HG03159 (cell line): ENCODE measurements at regions not wholly inside any gene's neighbourhood (a gene's known extent, or its start where the extent isn't known, plus 50 kb on each side); places are given as distances from the start of the nearest gene placed in this dataset.

Experiments
- ATAC-seq: cut with Tn5 transposase; IDR thresholded peaks from one replicate; pipeline ENCODE4 v1.9.1; 2021; ENCODE audit warnings: mild to moderate bottlenecking, moderate library complexity; ENCODE audit not compliant: unreplicated experiment

DNA sequence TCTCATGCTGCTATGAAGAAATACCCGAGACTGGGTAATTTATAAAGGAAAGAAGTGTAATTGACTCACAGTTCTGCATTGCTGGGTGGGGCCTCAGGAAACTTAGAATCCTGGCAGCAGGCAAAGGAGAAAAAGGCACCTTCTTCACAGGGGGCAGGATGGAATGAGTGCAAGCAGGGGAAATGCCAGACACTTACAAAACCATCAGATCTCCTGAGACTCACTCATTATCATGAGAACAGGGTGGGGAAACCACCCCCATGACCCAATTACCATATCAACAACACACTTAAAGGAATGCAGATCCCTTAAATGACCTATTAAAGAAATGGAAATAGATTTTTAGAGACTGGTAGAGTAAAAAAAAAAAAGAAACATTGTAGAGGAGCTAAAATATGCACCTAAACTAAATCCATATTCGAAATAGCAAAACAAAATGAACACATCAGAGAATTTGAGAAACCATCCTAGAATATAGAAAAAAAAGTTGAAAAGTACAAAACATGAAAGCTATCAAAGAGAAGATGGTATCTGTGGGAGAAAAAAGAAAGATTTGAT, 104.3 kb upstream of the UGT8 start:
- ATAC-seq: no peak

DNA sequence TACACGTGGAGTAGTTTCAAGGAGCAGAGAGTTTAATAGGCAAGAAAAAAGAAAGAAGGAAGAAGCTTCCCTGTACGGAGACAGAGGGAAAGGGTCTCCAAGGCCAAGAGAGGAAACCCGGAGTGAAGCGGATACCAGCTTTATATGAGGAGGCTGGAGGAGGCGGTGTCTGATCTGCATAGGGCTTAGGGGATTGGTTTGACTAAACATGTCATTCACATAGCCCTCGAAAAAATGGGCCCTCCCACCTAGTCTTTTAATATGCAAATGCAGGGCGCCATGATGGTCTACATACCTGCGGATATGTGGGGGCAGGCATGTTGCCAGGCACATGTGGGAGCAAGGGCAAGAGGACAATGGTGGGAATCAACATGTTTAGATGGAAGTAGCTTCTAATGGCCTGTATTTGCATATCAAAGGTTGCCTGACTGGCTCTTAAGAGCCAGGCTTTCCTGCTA, 103.1 kb upstream of the UGT8 start:
- no peak for ATAC-seq

DNA sequence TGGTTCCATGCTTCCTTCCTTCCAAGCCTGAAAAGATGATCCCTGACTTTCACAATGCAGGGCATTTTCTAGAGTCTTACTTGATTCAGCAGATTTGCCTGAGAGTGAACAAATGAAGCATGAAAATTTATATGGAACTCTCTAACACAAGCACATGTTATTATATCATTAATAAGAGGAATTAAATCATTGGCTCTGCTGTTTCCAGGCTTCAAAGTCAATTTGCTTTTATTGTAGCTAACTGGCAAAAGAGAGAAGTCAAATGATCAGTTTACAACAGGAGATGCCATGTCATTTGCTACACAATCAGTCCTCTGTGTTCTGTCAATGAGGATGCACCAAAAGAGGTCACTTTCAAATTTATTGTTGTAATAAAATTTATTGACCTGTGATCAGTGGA, 101.5 kb upstream of the UGT8 start:
- ATAC-seq: no peak

DNA sequence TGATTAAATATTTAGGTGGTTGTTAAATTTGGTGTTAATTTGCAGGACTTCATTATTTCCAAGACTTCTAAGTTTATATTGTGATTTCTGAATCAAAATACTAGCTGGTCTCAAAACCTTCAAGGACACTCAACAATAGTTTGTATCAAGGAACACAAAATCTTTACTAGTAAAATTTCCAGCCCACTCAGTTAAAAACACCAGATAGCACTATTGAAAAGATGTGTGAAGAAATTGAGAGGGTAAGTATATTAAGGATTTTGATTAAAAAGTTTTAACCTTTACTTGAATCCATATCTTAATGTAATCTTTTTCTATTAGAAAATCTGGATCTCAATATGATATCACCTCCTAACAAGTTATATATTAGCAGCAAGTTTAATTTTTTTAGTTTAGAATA, 89.3 kb upstream of the UGT8 start:
- ATAC-seq: no peak

DNA sequence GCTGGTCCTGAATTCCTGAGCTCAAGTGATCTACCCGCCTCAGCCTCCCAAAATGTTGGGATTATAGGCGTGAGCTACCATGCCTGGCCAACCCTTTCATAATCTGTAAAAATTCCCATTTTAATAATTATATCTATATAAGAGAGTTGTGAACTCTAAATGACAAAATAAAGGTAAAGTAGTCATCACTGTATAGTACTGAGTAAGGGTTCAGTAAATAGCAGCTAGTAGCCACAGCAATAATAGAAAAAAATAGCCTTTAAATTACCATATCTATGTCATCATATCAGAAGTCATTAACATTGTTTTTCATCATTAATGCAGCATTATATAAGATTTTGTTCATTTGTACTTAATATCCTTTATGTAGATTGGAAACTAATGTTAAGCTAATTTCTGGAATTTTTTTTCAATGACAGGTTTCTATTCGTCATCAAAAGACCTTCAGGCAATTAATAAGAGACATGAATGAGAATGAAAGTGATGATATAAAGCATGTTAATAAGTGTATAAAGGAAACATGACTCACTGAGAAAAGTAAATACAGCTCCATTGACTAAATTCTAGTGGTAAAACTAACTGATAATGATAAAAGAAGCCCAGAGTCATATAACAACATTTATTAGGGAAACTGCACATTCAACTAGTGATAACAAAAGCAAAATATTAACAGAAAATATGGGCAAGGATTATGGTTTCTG, 85.9 kb upstream of the UGT8 start:
- no peak for ATAC-seq

DNA sequence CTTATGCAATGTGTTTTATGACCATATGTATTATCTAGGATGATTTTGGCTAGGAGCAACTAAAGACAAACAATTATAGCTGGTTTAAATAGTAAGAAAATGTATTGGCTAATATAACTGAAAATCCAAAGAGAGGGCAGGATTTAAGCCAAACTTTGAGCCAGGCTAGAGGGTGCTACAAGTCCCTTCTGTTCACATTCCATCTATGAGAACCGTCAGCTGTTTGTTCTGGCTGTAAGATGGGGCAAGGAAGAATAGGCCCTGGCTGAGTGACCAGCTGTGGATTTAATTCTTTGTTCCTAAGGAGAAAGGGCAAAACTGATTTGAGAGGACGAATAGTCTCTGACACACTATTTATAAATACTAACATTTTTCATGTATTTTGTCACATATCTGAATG, 79.2 kb upstream of the UGT8 start:
- no peak for ATAC-seq

DNA sequence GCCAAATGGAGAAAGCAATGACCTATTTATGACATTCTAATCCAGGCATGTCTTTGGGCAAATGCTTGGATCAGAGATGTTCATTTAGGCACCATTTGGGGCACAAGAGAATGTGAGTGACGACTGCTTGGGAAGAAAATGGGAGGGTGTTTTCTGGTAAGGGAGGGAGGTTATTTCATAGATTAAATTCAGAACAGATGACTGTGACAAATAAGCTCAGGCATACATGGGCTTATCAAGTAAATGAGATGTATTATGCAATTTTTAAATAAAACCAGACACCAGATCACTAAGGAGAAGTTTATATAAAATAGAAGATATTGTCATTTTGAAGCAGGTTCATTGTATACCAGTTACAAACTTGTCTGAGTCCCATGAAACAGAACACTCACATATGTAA, 71.4 kb upstream of the UGT8 start:
- ATAC-seq: no peak

DNA sequence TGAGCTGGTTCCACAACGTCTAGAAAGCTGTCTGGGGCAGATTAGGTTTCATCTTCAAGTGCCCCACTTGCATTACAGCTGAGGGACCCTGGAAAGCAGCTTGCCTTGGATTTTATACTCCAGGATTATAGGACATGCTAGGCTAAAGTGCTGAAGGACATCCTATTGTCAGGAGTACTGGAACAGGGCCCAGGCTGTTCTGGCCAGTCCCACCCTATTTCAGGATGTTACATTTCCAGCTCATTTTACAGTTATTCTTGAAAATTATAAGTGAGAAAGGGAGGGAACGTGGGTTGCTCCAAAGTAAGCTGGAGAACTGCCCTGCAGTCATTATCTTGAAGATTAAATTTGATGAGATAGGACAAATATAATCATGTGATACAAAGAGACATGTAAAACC, 71.0 kb upstream of the UGT8 start:
- ATAC-seq: no peak

DNA sequence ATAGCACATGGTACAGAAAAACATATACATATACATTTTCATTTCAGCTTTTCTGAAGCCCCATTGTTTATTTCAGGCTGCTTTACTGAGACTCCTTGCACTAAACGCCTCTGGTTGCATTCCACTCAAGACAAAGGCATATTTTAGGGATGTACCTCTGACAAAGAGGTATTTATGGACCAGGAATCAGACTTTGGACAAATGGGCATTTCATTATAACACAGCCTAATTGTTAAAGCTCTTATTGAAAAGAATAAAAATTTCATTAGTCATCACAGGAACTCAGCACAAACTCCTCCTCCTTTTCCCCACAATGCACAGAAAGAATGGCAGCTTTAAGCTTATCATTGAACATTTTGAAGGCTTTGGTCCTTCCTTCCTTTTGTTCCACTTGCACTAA, 62.9 kb upstream of the UGT8 start:
- no peak for ATAC-seq

DNA sequence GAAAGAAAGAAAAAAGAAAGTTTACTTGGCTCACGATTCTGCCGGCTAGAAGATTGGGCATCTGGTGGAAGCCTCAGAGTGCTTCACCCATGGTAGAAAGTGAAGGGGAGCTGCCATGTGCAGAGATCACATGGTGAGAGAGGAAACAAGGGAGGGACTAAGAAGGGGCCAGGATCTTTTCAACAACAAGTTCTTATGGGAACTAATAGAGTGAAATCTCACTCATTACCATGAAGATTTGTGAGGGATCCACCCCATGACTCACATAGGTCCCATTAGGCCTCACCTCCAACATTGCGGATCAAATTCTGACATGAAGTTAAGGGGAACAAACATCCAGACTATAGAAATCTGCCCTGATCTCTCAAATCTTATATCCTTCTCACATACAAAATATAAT, 61.3 kb upstream of the UGT8 start:
- ATAC-seq: no peak

DNA sequence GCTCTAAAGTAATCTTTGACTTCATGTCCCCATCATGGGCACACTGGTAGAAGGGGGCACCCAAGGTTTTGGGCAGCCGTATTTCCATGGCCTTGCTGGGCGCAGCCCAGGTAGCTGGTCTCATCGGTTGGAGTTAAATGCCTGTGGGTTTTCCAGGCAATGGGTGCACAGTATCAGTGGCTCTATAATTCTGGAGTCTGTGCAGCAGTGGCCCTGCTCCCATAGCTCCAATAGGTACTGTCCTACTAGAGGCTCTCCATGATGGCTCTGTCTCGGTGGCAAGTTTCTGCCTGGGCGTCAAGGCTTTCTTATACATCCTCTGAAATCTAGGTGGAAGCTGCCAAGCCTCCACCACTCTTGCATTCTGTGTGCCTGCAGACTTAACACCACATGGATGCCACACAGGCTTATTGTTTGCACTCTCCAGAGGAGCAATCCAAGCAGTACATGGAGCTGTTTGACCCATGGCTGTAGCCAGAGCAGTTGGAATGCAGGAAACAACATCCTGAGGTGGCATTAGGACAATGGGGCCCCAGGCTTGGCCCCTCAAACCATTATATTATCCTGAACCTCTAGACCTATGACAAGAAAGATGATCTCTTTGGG, 60.5 kb upstream of the UGT8 start:
- ATAC-seq: no peak

DNA sequence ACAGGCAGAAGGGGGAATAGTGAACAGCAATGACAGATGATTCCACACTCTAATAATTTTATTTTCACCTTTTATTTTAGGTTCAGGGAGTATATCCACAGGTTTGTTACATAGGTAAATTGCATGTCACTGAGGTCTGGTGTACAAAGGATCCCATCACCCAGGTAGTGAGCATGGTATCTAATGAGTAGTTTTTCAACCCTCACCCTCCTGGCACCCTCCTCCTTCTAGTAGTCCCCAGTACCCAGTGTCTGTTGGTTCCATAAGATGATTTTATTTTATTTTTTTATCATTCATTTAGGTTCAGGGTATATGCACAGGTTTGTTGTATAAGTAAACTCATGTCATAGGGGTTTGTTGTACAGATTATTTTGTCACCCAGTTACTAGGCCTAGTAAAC, 58.6 kb upstream of the UGT8 start:
- ATAC-seq: no peak

DNA sequence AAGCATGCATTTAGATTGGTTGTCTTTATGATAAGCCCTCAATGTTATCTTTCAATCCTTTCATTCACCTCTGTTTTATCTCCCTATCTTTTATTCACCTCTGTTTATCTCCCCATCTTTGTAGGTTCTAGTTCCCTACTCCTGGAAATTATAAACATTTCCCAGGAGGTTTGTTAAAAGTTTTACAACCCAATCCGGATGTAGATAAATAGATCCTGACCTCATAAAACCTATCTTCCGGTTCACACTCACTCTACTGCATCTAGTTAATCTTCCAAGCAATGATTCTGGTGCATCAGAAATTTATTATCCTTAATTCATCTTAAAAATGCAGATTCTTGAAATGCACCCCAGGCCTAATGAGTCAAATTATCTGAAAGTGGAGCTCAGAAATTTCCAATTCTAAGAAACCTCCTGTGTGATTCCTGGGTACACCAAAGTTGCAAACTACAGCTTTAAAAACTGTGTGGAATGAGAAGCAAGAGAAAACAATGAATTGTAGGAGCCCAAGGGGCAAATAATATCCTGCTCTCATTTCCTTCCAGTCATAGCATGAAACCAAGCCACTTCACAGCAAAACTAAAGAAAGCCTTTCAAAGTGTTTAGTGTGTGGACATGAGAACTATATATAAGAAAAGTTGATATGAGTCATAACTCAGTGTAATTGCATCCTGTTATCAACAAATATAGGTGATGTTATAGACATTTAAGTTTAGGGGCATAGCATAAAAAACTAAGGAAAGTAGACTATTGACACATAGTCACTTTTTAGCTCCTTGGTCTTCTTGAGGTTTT, 51.1 kb upstream of the UGT8 start:
- ATAC-seq: peak; percentile 56
